PFSK-1 (cell line): ENCODE measurements at regions not wholly inside any gene's neighbourhood (a gene's known extent, or its start where the extent isn't known, plus 50 kb on each side); places are given as distances from the start of the nearest gene placed in this dataset.

Source experiments
- FOXP2 ChIP-seq: optimal IDR thresholded peaks from 2 replicates; pipeline ENCODE3; 2011; ENCODE audit warnings: borderline replicate concordance, control low read depth, inconsistent platforms; ENCODE audit not compliant: insufficient read depth; ENCODE audit errors: extremely low read length, extremely low read depth
- POLR2AphosphoS5 ChIP-seq: IDR thresholded peaks from 2 replicates; pipeline ENCODE4 v1.6.1; 2012; ENCODE audit warnings: low read depth, mild to moderate bottlenecking, control low read depth, low read length, moderate library complexity
- SIN3A ChIP-seq: IDR thresholded peaks from 2 replicates; pipeline ENCODE4 v1.6.1; 2012; ENCODE audit warnings: mild to moderate bottlenecking, low read length, moderate library complexity, borderline replicate concordance; ENCODE audit not compliant: insufficient read depth
- TAF1 ChIP-seq: IDR thresholded peaks from 2 replicates; pipeline ENCODE4 v1.6.1; 2012; ENCODE audit warnings: low read length, control low read depth, borderline replicate concordance; ENCODE audit not compliant: insufficient read depth
- TF ChIP-seq, protein P1 (sequence below), 2 experiments: IDR thresholded peaks; 2 replicates each; pipeline versions ENCODE4 v1.6.1 to v1.8.0; 2011 to 2012; ENCODE audit warnings: low read depth in 2 of 2, low read length in 2 of 2, control low read depth in 1 of 2, inconsistent platforms in 1 of 2, mild to moderate bottlenecking in 1 of 2, moderate library complexity in 1 of 2; ENCODE audit not compliant: insufficient read depth in 1 of 2

GRCh38 chr12:89839444-89839843 lies 130.8 kb upstream of the ATP2B1 start:
- TF ChIP-seq POLR2AphosphoS5, result no peak
- no peak for TF ChIP-seq SIN3A
- no peak for TF ChIP-seq FOXP2
- no peak for TF ChIP-seq TAF1

DNA sequence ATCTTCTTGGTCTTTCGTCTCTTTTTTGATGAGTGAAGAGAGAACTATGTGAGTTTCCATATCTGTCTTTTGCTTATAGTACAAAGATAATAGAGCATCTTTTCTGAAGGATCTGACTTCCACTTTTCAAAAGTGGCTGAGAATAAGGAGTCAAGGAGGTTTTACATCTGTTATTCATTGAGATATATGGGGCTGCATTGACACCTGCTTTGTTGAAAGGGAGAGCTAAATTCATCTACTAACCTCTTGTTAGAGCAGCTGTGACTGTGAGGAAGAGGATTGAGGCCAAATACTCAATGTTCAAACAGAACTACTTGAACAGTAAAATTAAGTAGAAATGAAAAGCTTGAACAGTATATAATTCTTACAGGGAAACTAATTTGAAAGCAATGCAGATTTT lies 130.2 kb upstream of the ATP2B1 start:
- TF ChIP-seq FOXP2 (no peak), TAF1 (no peak), POLR2AphosphoS5 (no peak), SIN3A (no peak)
- TF ChIP-seq, protein P1, sequence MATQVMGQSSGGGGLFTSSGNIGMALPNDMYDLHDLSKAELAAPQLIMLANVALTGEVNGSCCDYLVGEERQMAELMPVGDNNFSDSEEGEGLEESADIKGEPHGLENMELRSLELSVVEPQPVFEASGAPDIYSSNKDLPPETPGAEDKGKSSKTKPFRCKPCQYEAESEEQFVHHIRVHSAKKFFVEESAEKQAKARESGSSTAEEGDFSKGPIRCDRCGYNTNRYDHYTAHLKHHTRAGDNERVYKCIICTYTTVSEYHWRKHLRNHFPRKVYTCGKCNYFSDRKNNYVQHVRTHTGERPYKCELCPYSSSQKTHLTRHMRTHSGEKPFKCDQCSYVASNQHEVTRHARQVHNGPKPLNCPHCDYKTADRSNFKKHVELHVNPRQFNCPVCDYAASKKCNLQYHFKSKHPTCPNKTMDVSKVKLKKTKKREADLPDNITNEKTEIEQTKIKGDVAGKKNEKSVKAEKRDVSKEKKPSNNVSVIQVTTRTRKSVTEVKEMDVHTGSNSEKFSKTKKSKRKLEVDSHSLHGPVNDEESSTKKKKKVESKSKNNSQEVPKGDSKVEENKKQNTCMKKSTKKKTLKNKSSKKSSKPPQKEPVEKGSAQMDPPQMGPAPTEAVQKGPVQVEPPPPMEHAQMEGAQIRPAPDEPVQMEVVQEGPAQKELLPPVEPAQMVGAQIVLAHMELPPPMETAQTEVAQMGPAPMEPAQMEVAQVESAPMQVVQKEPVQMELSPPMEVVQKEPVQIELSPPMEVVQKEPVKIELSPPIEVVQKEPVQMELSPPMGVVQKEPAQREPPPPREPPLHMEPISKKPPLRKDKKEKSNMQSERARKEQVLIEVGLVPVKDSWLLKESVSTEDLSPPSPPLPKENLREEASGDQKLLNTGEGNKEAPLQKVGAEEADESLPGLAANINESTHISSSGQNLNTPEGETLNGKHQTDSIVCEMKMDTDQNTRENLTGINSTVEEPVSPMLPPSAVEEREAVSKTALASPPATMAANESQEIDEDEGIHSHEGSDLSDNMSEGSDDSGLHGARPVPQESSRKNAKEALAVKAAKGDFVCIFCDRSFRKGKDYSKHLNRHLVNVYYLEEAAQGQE (IDR thresholded peaks at IDR 0.05; ENCODE audit: insufficient read depth in 1 of 2, low read depth in 2 of 2, low read length in 2 of 2), result no peak

DNA sequence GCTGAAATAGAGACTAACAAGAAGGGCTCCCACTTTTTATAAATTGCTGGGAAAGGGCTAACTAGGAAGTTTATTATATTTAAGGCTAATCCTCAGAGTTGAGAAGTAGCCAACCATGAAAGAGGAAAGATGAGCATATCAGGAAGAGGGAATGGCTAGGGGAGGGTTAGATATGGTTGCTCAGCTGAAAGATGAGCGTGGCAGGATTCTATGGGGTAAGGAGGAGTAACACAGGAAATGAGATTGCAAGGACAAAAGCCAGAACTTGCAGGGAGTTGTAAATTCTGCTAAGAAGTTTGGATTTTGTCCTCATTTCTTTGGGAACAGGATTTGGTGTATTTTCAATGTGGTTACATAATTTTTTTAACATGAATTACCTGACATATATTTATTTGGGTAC lies 127.4 kb upstream of the ATP2B1 start:
- TF ChIP-seq FOXP2 (no peak), SIN3A (no peak), POLR2AphosphoS5 (no peak), TAF1 (no peak)
- TF ChIP-seq, protein P1 (IDR thresholded peaks at IDR 0.05; ENCODE audit: insufficient read depth in 1 of 2, low read depth in 2 of 2, low read length in 2 of 2), result no peak

GRCh38 chr12:89834676-89835075 lies 126.0 kb upstream of the ATP2B1 start:
- TF ChIP-seq SIN3A (no peak), TAF1 (no peak), POLR2AphosphoS5 (no peak), FOXP2 (no peak)
- TF ChIP-seq, protein P1 (IDR thresholded peaks at IDR 0.05; ENCODE audit: insufficient read depth in 1 of 2, low read depth in 2 of 2, low read length in 2 of 2), result no peak

DNA sequence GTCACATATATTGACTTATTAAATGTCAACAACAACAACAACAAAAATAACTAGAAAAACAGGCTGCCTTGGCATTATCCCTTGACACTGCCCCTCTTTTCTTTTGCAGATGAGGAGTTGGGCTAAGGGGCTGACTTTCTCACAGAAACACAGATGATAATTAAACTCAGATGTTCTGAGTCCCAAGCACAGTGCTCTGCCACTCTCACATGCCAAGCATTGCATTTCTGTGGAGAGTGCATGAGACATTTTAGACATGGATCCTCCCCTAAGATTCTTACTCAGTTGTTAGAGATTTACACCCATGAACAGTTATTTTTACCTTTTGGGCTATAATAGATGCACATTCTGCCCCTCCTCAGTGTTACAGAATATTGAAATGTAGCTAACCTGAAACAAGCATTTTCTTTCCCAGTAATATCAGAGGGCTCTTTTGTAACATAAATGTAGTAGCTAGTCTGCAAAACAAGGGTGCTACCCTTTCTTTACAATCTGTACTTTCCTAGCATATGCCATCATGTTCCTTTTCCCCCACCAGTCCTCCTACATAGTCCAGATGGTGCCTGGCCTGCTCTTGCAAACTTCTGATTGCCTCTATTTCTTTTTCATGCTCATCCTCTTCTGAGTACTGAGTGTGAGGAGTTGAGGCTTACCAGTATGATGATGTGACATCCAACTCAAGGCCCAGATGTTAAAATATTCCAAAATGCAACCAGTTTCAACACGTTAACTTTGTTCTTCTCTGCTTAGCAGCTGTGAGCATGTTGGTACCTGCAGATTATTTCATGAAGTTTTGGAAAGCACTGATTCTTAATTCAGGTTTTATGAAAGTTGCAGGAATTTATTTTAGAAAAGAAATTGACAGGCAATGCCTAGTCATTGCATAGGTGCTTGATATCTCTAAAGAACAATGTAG lies 125.0 kb upstream of the ATP2B1 start:
- no peak for TF ChIP-seq TAF1

DNA sequence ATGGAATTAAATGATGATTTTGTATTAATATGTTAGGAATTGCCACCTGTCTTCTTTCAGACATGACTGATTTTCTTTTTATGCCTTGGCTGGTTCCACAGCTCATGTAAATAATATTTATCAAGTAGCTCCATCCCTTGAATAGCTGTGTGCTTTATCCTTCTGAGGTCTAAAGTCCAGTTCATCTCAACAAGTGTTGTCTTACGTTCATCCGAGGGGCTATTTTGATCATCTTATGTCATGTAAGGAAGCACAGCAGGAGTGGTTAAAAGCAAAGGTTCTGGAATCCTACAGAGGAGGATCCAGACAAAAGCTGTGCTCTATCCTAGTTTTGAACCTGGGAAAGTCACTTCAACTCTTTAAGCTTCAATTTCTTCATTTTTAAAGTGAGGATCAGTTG lies 123.7 kb upstream of the ATP2B1 start:
- TF ChIP-seq TAF1 (no peak), POLR2AphosphoS5 (no peak)
